ENCODE measurements at regions not wholly inside any gene's neighbourhood (a gene's known extent, or its start where the extent isn't known, plus 50 kb on each side); places are given as distances from the start of the nearest gene placed in this dataset.

GRCh38 chr12:47573146-47573659, 132.6 kb downstream of the RPAP3 start:
- no peaks in the 10 kb centered on the region for H3K9me3 Mint-ChIP-seq
- no peak for TF ChIP-seq FOXK1 (CRISPR knock-in tag; IDR thresholded peaks at IDR 0.05)
- no peak for TF ChIP-seq E2F1 (CRISPR knock-in tag; IDR thresholded peaks at IDR 0.05)
- no peak for TF ChIP-seq ARID4B (CRISPR knock-in tag; IDR thresholded peaks at IDR 0.05; ENCODE audit: borderline replicate concordance)
- TF ChIP-seq CDX4 (CRISPR knock-in tag; IDR thresholded peaks at IDR 0.05; ENCODE audit: borderline replicate concordance): no peak

GRCh38 chr12:47570151-47570550, 135.7 kb downstream of the RPAP3 start:
- Mint-ChIP-seq H3K4me1 (no peaks in the 10 kb centered on the region), H3K36me3 (no peaks in the 10 kb centered on the region), H3K27me3 (ENCODE audit: low read depth) (no peaks in the 10 kb centered on the region; the same call in 1 of the 2 replicates), H3K27ac (no peak overlapping the region), H3K9me3 (no peaks in the 10 kb centered on the region), H3K4me3 (no peak overlapping the region)
- ATAC-seq (no peak), DNase-seq (ENCODE audit: low spot score) (no peak)
- TF ChIP-seq E2F4 (CRISPR knock-in tag; IDR thresholded peaks at IDR 0.05; ENCODE audit: borderline replicate concordance, low read depth): no peak
- no peak for TF ChIP-seq CREM (CRISPR knock-in tag; IDR thresholded peaks at IDR 0.05)
- no peak for TF ChIP-seq ELF4 (CRISPR knock-in tag; IDR thresholded peaks at IDR 0.05; ENCODE audit: low read depth)
- ChIA-PET POLR2A (no interaction called here), CTCF (interaction anchor here (0.9 kb wide), 1 partner anchor 66 kb away, joined by 3 read pairs; no protein-coding TSS in a partner anchor)

More at GRCh38 chr12:47573146-47573659, 132.6 kb downstream of the RPAP3 start:
- ChIA-PET CTCF (no interaction called here), POLR2A (no interaction called here)
- H3K4me1 Mint-ChIP-seq: no peaks in the 10 kb centered on the region
- no peaks in the 10 kb centered on the region for H3K36me3 Mint-ChIP-seq
- DNase-seq (ENCODE audit: low spot score) (no peak), ATAC-seq (no peak)
- no peak overlapping the region for H3K27ac Mint-ChIP-seq
- H3K4me3 Mint-ChIP-seq: no peak overlapping the region
- no peaks in the 10 kb centered on the region for H3K27me3 Mint-ChIP-seq (ENCODE audit: low read depth)

GRCh38 chr12:47562201-47562600, 143.6 kb downstream of the RPAP3 start:
- ATAC-seq (no peak), DNase-seq (ENCODE audit: low spot score) (no peak)
- Mint-ChIP-seq H3K4me1 (peaks cover 5% of the 10 kb centered on the region), H3K27ac (no peak overlapping the region), H3K4me3 (no peak overlapping the region), H3K9me3 (peaks cover 6% of the 10 kb centered on the region), H3K27me3 (ENCODE audit: low read depth) (peaks cover 2% of the 10 kb centered on the region), H3K36me3 (peaks cover 2% of the 10 kb centered on the region; the same call in 1 of the 2 replicates)
- POLR2A ChIA-PET: no interaction called here
- CTCF ChIA-PET: no interaction called here
- TF ChIP-seq ZNF532 (CRISPR knock-in tag; IDR thresholded peaks at IDR 0.05; ENCODE audit: borderline replicate concordance): no peak
- TF ChIP-seq PRDM15 (CRISPR knock-in tag; IDR thresholded peaks at IDR 0.05): no peak
- no peak for TF ChIP-seq JAZF1 (CRISPR knock-in tag; IDR thresholded peaks at IDR 0.05)
- TF ChIP-seq RORB (CRISPR knock-in tag; IDR thresholded peaks at IDR 0.05): no peak
- TF ChIP-seq ZNF425 (CRISPR knock-in tag; conservative IDR thresholded peaks at IDR 0.05): no peak

Data from WTC11 (cell line).